DOHH2 (cell line): ENCODE measurements at regions not wholly inside any gene's neighbourhood (a gene's known extent, or its start where the extent isn't known, plus 50 kb on each side); places are given as distances from the start of the nearest gene placed in this dataset.

Experiments
- H3F3A ChIP-seq: fragments of 200-600 bp; sonication (generic), shearing (Covaris generic); 2 replicates; pipeline ENCODE4 v1.6.0; 2016; ENCODE audit warnings: antibody characterized with exemption, mild to moderate bottlenecking; ENCODE audit not compliant: control insufficient read depth, insufficient read depth
- H3K27ac ChIP-seq: fragments of 200-600 bp; sonication (generic); 2 replicates; pipeline ENCODE4 v1.5.1; 2014; ENCODE audit warnings: low read depth, mild to moderate bottlenecking, low read length, moderate library complexity
- H3K27me3 ChIP-seq: fragments of 200-600 bp; sonication (generic); 2 replicates; pipeline ENCODE4 v1.6.1; 2014; ENCODE audit warnings: mild to moderate bottlenecking, low read length, mixed read lengths; ENCODE audit not compliant: control insufficient read depth
- H3K36me3 ChIP-seq: fragments of 200-600 bp; sonication (generic); 2 replicates; pipeline ENCODE4 v1.6.1; 2014; ENCODE audit warnings: mild to moderate bottlenecking, low read length, moderate library complexity, mixed read lengths; ENCODE audit not compliant: control insufficient read depth
- H3K4me1 ChIP-seq: fragments of 200-600 bp; sonication (generic); 2 replicates; pipeline ENCODE4 v1.6.1; 2014; ENCODE audit warnings: mild to moderate bottlenecking, low read length, mixed read lengths; ENCODE audit not compliant: control insufficient read depth
- H3K4me2 ChIP-seq: fragments of 200-600 bp; sonication (generic); 2 replicates; pipeline ENCODE4 v1.6.0; 2014; ENCODE audit warnings: mild to moderate bottlenecking, low read length, moderate library complexity
- H3K4me3 ChIP-seq: fragments of 200-600 bp; sonication (generic); 2 replicates; pipeline ENCODE4 v1.5.1; 2014; ENCODE audit warnings: mild to moderate bottlenecking, low read length, mixed read lengths
- H3K79me2 ChIP-seq: fragments of 200-600 bp; sonication (generic); 2 replicates; pipeline ENCODE4 v1.6.1; 2014; ENCODE audit warnings: mild to moderate bottlenecking, low read length, mixed read lengths; ENCODE audit not compliant: control insufficient read depth
- H3K9me2 ChIP-seq: fragments of 200-600 bp; sonication (generic); replicated peaks from 2 replicates; pipeline ENCODE4 v1.6.1; 2014; ENCODE audit warnings: mild to moderate bottlenecking, low read length, mixed read lengths; ENCODE audit not compliant: control insufficient read depth
- H3K9me3 ChIP-seq: fragments of 200-600 bp; sonication (generic); 2 replicates; pipeline ENCODE4 v1.6.1; 2014; ENCODE audit warnings: antibody characterized with exemption, low read length, mixed read lengths; ENCODE audit not compliant: control insufficient read depth, insufficient read depth
- H4K20me1 ChIP-seq: fragments of 200-600 bp; sonication (generic); 2 replicates; pipeline ENCODE4 v1.6.0; 2014; ENCODE audit warnings: low read depth, mild to moderate bottlenecking, antibody characterized with exemption, low read length, moderate library complexity; ENCODE audit not compliant: control insufficient read depth, insufficient read depth
- CTCF ChIP-seq: fragments of 200-600 bp; sonication (generic); IDR thresholded peaks from one replicate; pipeline ENCODE4 v1.5.1; 2014; ENCODE audit warnings: antibody characterized with exemption, mild to moderate bottlenecking, low read depth, low read length; ENCODE audit not compliant: poor library complexity, severe bottlenecking
- EZH2phosphoT487 ChIP-seq: fragments of 200-600 bp; sonication (generic); IDR thresholded peaks from 2 replicates; pipeline ENCODE4 v1.6.1; 2017; ENCODE audit warnings: borderline replicate concordance, mild to moderate bottlenecking, antibody characterized with exemption, low read length, moderate library complexity, mixed read lengths

GRCh38 chrX:25807022-25807421 lies 331.1 kb upstream of the MAGEB18 start:
- H3K36me3 ChIP-seq, result no peaks in the 10 kb centered on the region
- no peaks in the 10 kb centered on the region for H3K27me3 ChIP-seq
- no peak overlapping the region for H3K27ac ChIP-seq
- no peaks in the 10 kb centered on the region for H3K4me1 ChIP-seq
- no peak overlapping the region for H3K4me3 ChIP-seq
- no peaks in the 10 kb centered on the region for H3K79me2 ChIP-seq
- TF ChIP-seq CTCF (no peak), EZH2phosphoT487 (no peak)
- no peaks in the 10 kb centered on the region for H3K9me3 ChIP-seq
- no peaks in the 10 kb centered on the region for H3K9me2 ChIP-seq
- no peak overlapping the region for H3K4me2 ChIP-seq
- H3F3A ChIP-seq, result no peaks in the 10 kb centered on the region
- no peaks in the 10 kb centered on the region for H4K20me1 ChIP-seq

GRCh38 chrX:25810202-25810601 lies 327.9 kb upstream of the MAGEB18 start:
- Histone ChIP-seq H3K27me3 (no peaks in the 10 kb centered on the region), H4K20me1 (no peaks in the 10 kb centered on the region), H3K4me1 (no peaks in the 10 kb centered on the region), H3K9me3 (no peaks in the 10 kb centered on the region), H3K36me3 (no peaks in the 10 kb centered on the region), H3F3A (no peaks in the 10 kb centered on the region), H3K9me2 (no peaks in the 10 kb centered on the region), H3K4me3 (no peak overlapping the region), H3K4me2 (no peak overlapping the region), H3K79me2 (no peaks in the 10 kb centered on the region), H3K27ac (no peak overlapping the region)
- no peak for TF ChIP-seq CTCF
- TF ChIP-seq EZH2phosphoT487, result no peak

GRCh38 chrX:25819879-25820278 lies 318.3 kb upstream of the MAGEB18 start:
- Histone ChIP-seq H3K27ac (no peak overlapping the region), H3K4me3 (no peak overlapping the region), H3K4me2 (no peak overlapping the region), H4K20me1 (no peaks in the 10 kb centered on the region), H3K9me2 (no peaks in the 10 kb centered on the region), H3K9me3 (no peaks in the 10 kb centered on the region), H3K79me2 (no peaks in the 10 kb centered on the region), H3K27me3 (no peaks in the 10 kb centered on the region), H3K4me1 (no peaks in the 10 kb centered on the region), H3F3A (no peaks in the 10 kb centered on the region), H3K36me3 (no peaks in the 10 kb centered on the region)
- no peak for TF ChIP-seq EZH2phosphoT487
- TF ChIP-seq CTCF, result no peak

- Histone ChIP-seq H4K20me1 (no peaks in the 10 kb centered on the region), H3K9me2 (no peaks in the 10 kb centered on the region), H3K4me3 (no peak overlapping the region), H3F3A (no peaks in the 10 kb centered on the region), H3K4me1 (no peaks in the 10 kb centered on the region), H3K27ac (no peak overlapping the region), H3K36me3 (no peaks in the 10 kb centered on the region), H3K27me3 (no peaks in the 10 kb centered on the region), H3K9me3 (no peaks in the 10 kb centered on the region), H3K4me2 (no peak overlapping the region), H3K79me2 (no peaks in the 10 kb centered on the region)
- TF ChIP-seq CTCF (no peak), EZH2phosphoT487 (no peak)
These were observed 287.0 kb upstream of the MAGEB18 start for GRCh38 chrX:25851141-25851540.
